A673 (cell line): ENCODE measurements at regions not wholly inside any gene's neighbourhood (a gene's known extent, or its start where the extent isn't known, plus 50 kb on each side); places are given as distances from the start of the nearest gene placed in this dataset.

Source experiments
- BruUV-seq: library from RNA; stranded (reverse); fragments of 400-500 nt; replicated peaks from 2 replicates; lab custom pipeline; 2021; lab: Mats Ljungman, UMichigan
- CTCF ChIA-PET: fragments of 300-600 bp; sonication (Branson Sonifier 250); formaldehyde crosslinking; loops from one replicate; lab custom pipeline; 2022; ENCODE audit warnings: antibody characterized with exemption; lab: Charles Lee
- POLR2A ChIA-PET: fragments of 300-600 bp; sonication (Branson Sonifier 250); formaldehyde crosslinking; loops from one replicate; lab custom pipeline; 2022; ENCODE audit warnings: antibody characterized with exemption; ENCODE audit not compliant: low non-redundant PET; lab: Charles Lee
- DNase-seq: peaks from one replicate; pipeline ENCODE4 v3.0.0-alpha.2; 2015; ENCODE audit warnings: low spot score
- H3K27ac ChIP-seq: fragments of 200-600 bp; sonication (generic); 2 replicates; pipeline ENCODE4 v1.5.1; 2016; ENCODE audit warnings: mixed run types, low read depth, mild to moderate bottlenecking, mixed read lengths, antibody characterized with exemption, low read length; ENCODE audit not compliant: poor library complexity, severe bottlenecking
- H3K27me3 ChIP-seq: fragments of 200-600 bp; sonication (generic); replicated peaks from 2 replicates; pipeline ENCODE4 v1.6.1; 2017; ENCODE audit warnings: mixed run types, low read depth, mild to moderate bottlenecking, mixed read lengths, antibody characterized with exemption, low read length; ENCODE audit not compliant: insufficient read depth, poor library complexity
- H3K36me3 ChIP-seq: fragments of 200-600 bp; sonication (generic); 2 replicates; pipeline ENCODE4 v1.6.1; 2016; ENCODE audit warnings: mixed run types, mild to moderate bottlenecking, mixed read lengths, antibody characterized with exemption, low read length; ENCODE audit not compliant: insufficient read depth, poor library complexity, severe bottlenecking
- H3K4me1 ChIP-seq: fragments of 200-600 bp; sonication (generic); 2 replicates; pipeline ENCODE4 v1.6.1; 2017; ENCODE audit warnings: mixed run types, mild to moderate bottlenecking, mixed read lengths, antibody characterized with exemption, low read length; ENCODE audit not compliant: insufficient read depth, poor library complexity, severe bottlenecking
- H3K4me3 ChIP-seq: fragments of 200-600 bp; sonication (generic); 2 replicates; pipeline ENCODE4 v1.5.1; 2016; ENCODE audit warnings: low read depth, mixed run types, mild to moderate bottlenecking, mixed read lengths, low read length; ENCODE audit not compliant: poor library complexity, severe bottlenecking
- H3K9me3 ChIP-seq: fragments of 200-600 bp; sonication (generic); 2 replicates; pipeline ENCODE4 v1.6.1; 2016; ENCODE audit warnings: mixed run types, low read depth, mild to moderate bottlenecking, mixed read lengths, antibody characterized with exemption, low read length; ENCODE audit not compliant: poor library complexity, severe bottlenecking
- EZH2 ChIP-seq: fragments of 200-600 bp; sonication (generic); IDR thresholded peaks from 2 replicates; pipeline ENCODE4 v1.6.1; 2017; ENCODE audit warnings: borderline replicate concordance, low read depth, mild to moderate bottlenecking, mixed read lengths, antibody characterized with exemption, low read length; ENCODE audit not compliant: poor library complexity, severe bottlenecking
- intact Hi-C: fragments of 100-400 bp; cut with micrococcal nuclease; formaldehyde crosslinking; loops from one replicate; pipeline ENCODE4 v1.10.0; 2022; ENCODE audit not compliant: unreplicated experiment
- TF ChIP-seq, protein P1 (sequence below): fragments of 300-800, 200-600 bp; sonication (generic); conservative IDR thresholded peaks from 2 replicates; pipeline ENCODE4 v1.5.1; 2017; ENCODE audit warnings: low read depth, mild to moderate bottlenecking, antibody characterized with exemption, low read length, moderate library complexity, mixed read lengths

DNA sequence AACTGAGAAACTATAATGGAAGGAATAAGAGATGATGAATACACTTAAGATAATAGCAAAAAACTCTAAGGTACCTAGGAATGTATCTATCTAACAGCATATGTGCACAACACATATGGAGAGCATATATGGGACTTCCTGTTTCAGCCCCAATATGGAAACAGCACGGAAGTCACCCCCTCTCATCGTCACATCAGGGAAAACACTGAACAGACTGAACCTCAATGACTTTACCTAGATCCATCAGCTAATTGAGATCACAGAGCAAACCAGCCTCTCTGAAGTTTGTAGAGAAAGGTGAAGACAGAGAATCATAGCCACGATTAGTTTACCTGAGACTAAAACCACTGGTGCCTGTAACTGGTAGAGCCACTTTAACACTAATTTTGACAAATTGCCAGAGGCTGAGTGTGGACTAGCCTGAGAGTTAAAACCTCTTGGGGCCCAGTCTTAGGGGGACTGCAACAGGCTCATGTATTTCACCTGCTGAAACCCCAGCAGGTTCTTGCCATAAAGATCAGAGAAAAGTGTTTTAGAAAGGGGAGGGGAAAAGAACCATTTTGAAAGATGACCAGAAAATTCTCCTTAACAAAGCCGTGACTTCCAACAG, 722.6 kb downstream of the TBC1D22A start:
- no peak overlapping the region for H3K27ac ChIP-seq
- intact Hi-C loops: no loop called here
- BruUV-seq: no TSS peak
- H3K4me3 ChIP-seq: no peak overlapping the region
- ChIA-PET POLR2A (no interaction called here), CTCF (no interaction called here)
- TF ChIP-seq, protein P1, sequence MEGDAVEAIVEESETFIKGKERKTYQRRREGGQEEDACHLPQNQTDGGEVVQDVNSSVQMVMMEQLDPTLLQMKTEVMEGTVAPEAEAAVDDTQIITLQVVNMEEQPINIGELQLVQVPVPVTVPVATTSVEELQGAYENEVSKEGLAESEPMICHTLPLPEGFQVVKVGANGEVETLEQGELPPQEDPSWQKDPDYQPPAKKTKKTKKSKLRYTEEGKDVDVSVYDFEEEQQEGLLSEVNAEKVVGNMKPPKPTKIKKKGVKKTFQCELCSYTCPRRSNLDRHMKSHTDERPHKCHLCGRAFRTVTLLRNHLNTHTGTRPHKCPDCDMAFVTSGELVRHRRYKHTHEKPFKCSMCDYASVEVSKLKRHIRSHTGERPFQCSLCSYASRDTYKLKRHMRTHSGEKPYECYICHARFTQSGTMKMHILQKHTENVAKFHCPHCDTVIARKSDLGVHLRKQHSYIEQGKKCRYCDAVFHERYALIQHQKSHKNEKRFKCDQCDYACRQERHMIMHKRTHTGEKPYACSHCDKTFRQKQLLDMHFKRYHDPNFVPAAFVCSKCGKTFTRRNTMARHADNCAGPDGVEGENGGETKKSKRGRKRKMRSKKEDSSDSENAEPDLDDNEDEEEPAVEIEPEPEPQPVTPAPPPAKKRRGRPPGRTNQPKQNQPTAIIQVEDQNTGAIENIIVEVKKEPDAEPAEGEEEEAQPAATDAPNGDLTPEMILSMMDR: no peak
- TF ChIP-seq EZH2: no peak
- no peaks in the 10 kb centered on the region for H3K9me3 ChIP-seq
- H3K27me3 ChIP-seq: no peaks in the 10 kb centered on the region
- H3K4me1 ChIP-seq: no peaks in the 10 kb centered on the region
- no peak for DNase-seq
- H3K36me3 ChIP-seq: no peaks in the 10 kb centered on the region

DNA sequence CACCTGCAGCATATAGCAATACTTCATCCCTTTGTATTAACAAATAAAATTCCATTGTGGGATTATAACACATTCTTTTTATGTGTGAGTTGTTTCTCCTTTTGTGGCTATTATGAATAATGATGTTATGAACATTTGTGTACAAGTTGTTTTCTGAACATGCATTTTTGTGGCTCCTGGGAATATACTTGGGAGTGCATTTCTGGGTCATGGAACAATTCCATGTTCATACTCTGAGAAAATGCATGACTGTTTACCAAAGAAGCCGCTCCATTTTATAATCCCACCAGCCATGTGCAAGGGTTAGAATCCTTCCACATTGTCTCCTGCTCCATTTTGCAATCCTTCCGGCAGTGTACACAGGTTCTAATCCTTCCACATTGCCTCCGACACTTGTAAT, 713.8 kb downstream of the TBC1D22A start:
- POLR2A ChIA-PET: no interaction called here
- TF ChIP-seq, protein P1: no peak
- TF ChIP-seq EZH2: no peak
- peaks cover 13% of the 10 kb centered on the region for H3K27me3 ChIP-seq
- CTCF ChIA-PET: no interaction called here
- BruUV-seq: no TSS peak
- H3K4me1 ChIP-seq: no peaks in the 10 kb centered on the region
- H3K9me3 ChIP-seq: no peaks in the 10 kb centered on the region
- H3K4me3 ChIP-seq: no peak overlapping the region
- no peak for DNase-seq
- no peak overlapping the region for H3K27ac ChIP-seq
- H3K36me3 ChIP-seq: no peaks in the 10 kb centered on the region
- intact Hi-C loops: no loop called here

DNA sequence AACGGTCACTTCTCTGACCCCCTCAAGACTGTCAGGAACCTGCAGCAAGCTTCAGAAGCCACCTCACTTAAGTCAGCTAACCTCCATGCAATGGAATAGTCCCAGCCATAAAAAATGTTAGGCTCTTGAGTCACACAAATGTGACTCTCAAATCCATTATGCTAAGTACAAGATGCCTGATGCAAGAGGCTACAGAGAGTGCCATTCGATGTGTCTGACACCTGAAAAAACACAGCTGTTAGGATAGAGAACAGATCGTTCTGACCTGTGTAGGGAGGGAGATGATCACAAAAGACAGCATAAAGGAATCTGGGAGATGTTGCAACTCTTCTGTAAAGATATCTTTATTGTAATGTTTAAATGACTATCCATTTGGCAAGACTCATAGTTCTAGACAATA, 712.4 kb downstream of the TBC1D22A start:
- no peaks in the 10 kb centered on the region for H3K36me3 ChIP-seq
- no peak overlapping the region for H3K4me3 ChIP-seq
- TF ChIP-seq, protein P1: no peak
- TF ChIP-seq EZH2: no peak
- intact Hi-C loops: no loop called here
- no peak for DNase-seq
- no peaks in the 10 kb centered on the region for H3K9me3 ChIP-seq
- POLR2A ChIA-PET: no interaction called here
- CTCF ChIA-PET: no interaction called here
- no peaks in the 10 kb centered on the region for H3K4me1 ChIP-seq
- H3K27ac ChIP-seq: no peak overlapping the region
- peaks cover 16% of the 10 kb centered on the region for H3K27me3 ChIP-seq
- no TSS peak for BruUV-seq
